Fibroblast of lung (primary cell): ENCODE measurements at regions not wholly inside any gene's neighbourhood (a gene's known extent, or its start where the extent isn't known, plus 50 kb on each side); places are given as distances from the start of the nearest gene placed in this dataset.

Experiments used
- DNase-seq, 2 donors: peaks; one replicate each; pipeline versions ENCODE4 v3.0.0 to v3.0.0-alpha.2; 2010; ENCODE audit warnings: low read depth in 2 of 2
- H2AFZ ChIP-seq: 2 replicates; pipeline ENCODE4 v1.5.1; 2012; ENCODE audit warnings: low read length, control low read depth, inconsistent platforms
- H3K27ac ChIP-seq: 2 replicates; pipeline ENCODE4 v1.5.1; 2011; ENCODE audit warnings: low read length, control low read depth; ENCODE audit not compliant: insufficient read depth
- H3K27me3 ChIP-seq: 2 replicates; pipeline ENCODE4 v1.5.1; 2011; ENCODE audit warnings: mild to moderate bottlenecking, low read length; ENCODE audit not compliant: control insufficient read depth, insufficient read depth
- H3K36me3 ChIP-seq: 2 replicates; pipeline ENCODE4 v1.5.1; 2011; ENCODE audit warnings: low read length; ENCODE audit not compliant: control insufficient read depth, insufficient read depth
- H3K4me1 ChIP-seq: 2 replicates; pipeline ENCODE4 v1.5.1; 2011; ENCODE audit warnings: low read length; ENCODE audit not compliant: control insufficient read depth, insufficient read depth; ENCODE audit errors: extremely low read depth
- H3K4me2 ChIP-seq: 2 replicates; pipeline ENCODE4 v1.5.1; 2011; ENCODE audit warnings: low read length, control low read depth; ENCODE audit not compliant: insufficient read depth; ENCODE audit errors: extremely low read depth
- H3K4me3 ChIP-seq, 4 experiments: fragments of 200-600 bp in 1 of 4; sonication (generic) in 1 of 4; replicated peaks in 1 of 4; 2 replicates each; pipeline ENCODE4 v1.5.1; 2011 to 2016; ENCODE audit warnings: low read length in 4 of 4, low read depth in 3 of 4, mild to moderate bottlenecking in 3 of 4, control low read depth in 2 of 4, inconsistent platforms in 1 of 4, mixed read lengths in 1 of 4; ENCODE audit not compliant: insufficient read depth in 1 of 4; ENCODE audit errors: control extremely low read depth in 1 of 4
- H3K79me2 ChIP-seq: 2 replicates; pipeline ENCODE4 v1.5.1; 2012; ENCODE audit warnings: mild to moderate bottlenecking, low read length, inconsistent platforms; ENCODE audit not compliant: control insufficient read depth, insufficient read depth
- H3K9ac ChIP-seq: 2 replicates; pipeline ENCODE4 v1.5.1; 2011; ENCODE audit warnings: mild to moderate bottlenecking, low read length, control low read depth; ENCODE audit not compliant: insufficient read depth
- H3K9me3 ChIP-seq: 2 replicates; pipeline ENCODE4 v1.5.1; 2012; ENCODE audit warnings: low read depth, low read length; ENCODE audit not compliant: control insufficient read depth, insufficient read depth
- H4K20me1 ChIP-seq: 2 replicates; pipeline ENCODE4 v1.5.1; 2011; ENCODE audit warnings: low read length; ENCODE audit not compliant: control insufficient read depth, insufficient read depth; ENCODE audit errors: extremely low read depth
- EZH2 ChIP-seq: IDR thresholded peaks from 2 replicates; pipeline ENCODE4 v1.5.1; 2012; ENCODE audit warnings: low read length, control low read depth, mild to moderate bottlenecking; ENCODE audit errors: missing control alignments
- TF ChIP-seq, protein P1 (sequence below), 2 donors: IDR thresholded peaks in 1 of 2; conservative IDR thresholded peaks in 1 of 2; 1 replicate in 1 of 2; 2 replicates in 1 of 2; pipeline ENCODE4 v1.5.1; 2011 to 2012; ENCODE audit warnings: low read length in 2 of 2, control low read depth in 1 of 2, inconsistent platforms in 1 of 2, low read depth in 1 of 2, mild to moderate bottlenecking in 1 of 2

DNA sequence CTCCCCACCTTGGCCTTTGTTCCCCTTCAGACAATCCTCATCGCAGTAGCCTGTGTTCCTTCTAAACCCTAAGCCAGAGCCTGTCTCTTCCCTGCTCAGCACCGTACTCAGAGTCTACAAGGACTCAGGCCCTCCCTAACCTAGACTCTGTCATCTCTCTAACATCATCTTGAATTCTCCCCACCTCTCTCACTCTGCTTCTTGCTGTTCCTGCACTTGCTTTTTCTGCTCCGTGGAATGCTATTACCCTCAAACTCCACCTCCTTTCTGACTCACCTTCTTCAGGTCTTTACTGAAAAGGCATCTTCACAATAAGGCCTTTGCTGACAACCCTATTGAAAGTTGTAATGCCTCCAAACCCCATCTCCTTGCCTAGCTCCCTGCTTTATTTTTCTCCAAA, 141.0 kb downstream of the DKK1 start:
- no peaks in the 10 kb centered on the region for H3K36me3 ChIP-seq
- H3K79me2 ChIP-seq, result no peaks in the 10 kb centered on the region
- peak in 1 of 2 donors; percentile 41 for DNase-seq
- H3K27me3 ChIP-seq, result no peaks in the 10 kb centered on the region
- peak overlapping the region; percentile 17 for H2AFZ ChIP-seq
- no peaks in the 10 kb centered on the region for H3K9me3 ChIP-seq
- H3K4me2 ChIP-seq, result no peak overlapping the region
- H3K4me3 ChIP-seq, result no peak overlapping the region
- no peak overlapping the region for H3K9ac ChIP-seq
- no peaks in the 10 kb centered on the region for H4K20me1 ChIP-seq
- H3K27ac ChIP-seq, result no peak overlapping the region
- TF ChIP-seq EZH2, result no peak
- TF ChIP-seq, protein P1, sequence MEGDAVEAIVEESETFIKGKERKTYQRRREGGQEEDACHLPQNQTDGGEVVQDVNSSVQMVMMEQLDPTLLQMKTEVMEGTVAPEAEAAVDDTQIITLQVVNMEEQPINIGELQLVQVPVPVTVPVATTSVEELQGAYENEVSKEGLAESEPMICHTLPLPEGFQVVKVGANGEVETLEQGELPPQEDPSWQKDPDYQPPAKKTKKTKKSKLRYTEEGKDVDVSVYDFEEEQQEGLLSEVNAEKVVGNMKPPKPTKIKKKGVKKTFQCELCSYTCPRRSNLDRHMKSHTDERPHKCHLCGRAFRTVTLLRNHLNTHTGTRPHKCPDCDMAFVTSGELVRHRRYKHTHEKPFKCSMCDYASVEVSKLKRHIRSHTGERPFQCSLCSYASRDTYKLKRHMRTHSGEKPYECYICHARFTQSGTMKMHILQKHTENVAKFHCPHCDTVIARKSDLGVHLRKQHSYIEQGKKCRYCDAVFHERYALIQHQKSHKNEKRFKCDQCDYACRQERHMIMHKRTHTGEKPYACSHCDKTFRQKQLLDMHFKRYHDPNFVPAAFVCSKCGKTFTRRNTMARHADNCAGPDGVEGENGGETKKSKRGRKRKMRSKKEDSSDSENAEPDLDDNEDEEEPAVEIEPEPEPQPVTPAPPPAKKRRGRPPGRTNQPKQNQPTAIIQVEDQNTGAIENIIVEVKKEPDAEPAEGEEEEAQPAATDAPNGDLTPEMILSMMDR (conservative IDR thresholded peaks at IDR 0.05 in 1 of 2, IDR thresholded peaks at IDR 0.05 in 1 of 2; ENCODE audit: low read depth in 1 of 2, low read length in 2 of 2), result no peak
- H3K4me1 ChIP-seq, result no peaks in the 10 kb centered on the region

DNA sequence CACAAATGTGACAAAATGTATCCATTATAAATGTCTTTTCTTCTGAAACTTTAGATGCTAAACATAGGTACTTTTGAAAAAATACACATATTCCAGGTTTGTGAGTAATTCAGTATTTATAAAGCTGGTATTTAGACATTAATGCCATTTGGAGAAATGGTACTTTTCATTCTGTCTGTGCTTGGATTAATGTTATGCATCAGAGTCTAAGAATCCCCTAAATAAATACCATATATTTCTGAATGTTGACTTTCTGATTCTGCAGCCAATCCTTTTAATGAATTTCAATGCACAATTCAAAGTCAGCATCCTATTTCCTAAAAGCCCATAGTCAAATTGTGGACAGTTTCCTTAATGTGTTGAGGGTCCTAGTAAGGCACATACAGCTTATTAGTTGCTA, 145.0 kb downstream of the DKK1 start:
- Histone ChIP-seq H3K4me2 (no peak overlapping the region), H3K9ac (no peak overlapping the region)

DNA sequence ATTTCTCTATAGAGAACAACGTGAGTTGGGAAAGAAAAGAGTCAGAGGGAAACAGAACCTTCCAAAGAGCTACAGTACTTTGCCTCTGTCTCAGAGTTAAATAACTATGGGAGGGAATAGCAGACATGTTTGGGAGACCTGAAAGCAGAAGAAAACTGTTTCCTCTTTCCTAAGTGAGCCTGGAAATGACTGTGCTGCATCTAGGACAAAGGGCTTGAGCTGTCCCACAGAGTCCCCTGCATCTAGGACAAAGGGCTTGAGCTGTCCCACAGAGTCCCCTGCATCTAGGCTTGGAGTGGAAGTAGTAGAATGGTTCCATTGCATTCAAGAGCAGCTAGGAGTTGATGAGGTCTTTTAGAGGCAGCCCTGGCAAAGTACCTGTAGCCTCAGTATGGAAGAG, 149.7 kb downstream of the DKK1 start:
- H4K20me1 ChIP-seq, result no peaks in the 10 kb centered on the region
- no peak overlapping the region for H3K4me2 ChIP-seq
- TF ChIP-seq, protein P1 (conservative IDR thresholded peaks at IDR 0.05 in 1 of 2, IDR thresholded peaks at IDR 0.05 in 1 of 2; ENCODE audit: low read depth in 1 of 2, low read length in 2 of 2), result no peak
- no peak for TF ChIP-seq EZH2
- H3K79me2 ChIP-seq, result no peaks in the 10 kb centered on the region
- H3K27me3 ChIP-seq, result no peaks in the 10 kb centered on the region
- DNase-seq, result no peak
- H3K9ac ChIP-seq, result no peak overlapping the region
- H3K9me3 ChIP-seq, result no peaks in the 10 kb centered on the region
- H3K4me3 ChIP-seq, result no peak overlapping the region
- no peak overlapping the region for H3K27ac ChIP-seq
- no peaks in the 10 kb centered on the region for H3K36me3 ChIP-seq
- H3K4me1 ChIP-seq, result no peaks in the 10 kb centered on the region
- no peak overlapping the region for H2AFZ ChIP-seq

More for the DNA sequence above, 145.0 kb downstream of the DKK1 start:
- no peak overlapping the region for H3K4me3 ChIP-seq
- H2AFZ ChIP-seq, result no peak overlapping the region
- TF ChIP-seq, protein P1 (conservative IDR thresholded peaks at IDR 0.05 in 1 of 2, IDR thresholded peaks at IDR 0.05 in 1 of 2; ENCODE audit: low read depth in 1 of 2, low read length in 2 of 2), result no peak
- TF ChIP-seq EZH2, result no peak
- H3K4me1 ChIP-seq, result no peaks in the 10 kb centered on the region
- no peaks in the 10 kb centered on the region for H3K27me3 ChIP-seq
- no peaks in the 10 kb centered on the region for H3K36me3 ChIP-seq
- no peaks in the 10 kb centered on the region for H3K79me2 ChIP-seq
- peak in 1 of 2 donors; percentile 33 for DNase-seq
- no peaks in the 10 kb centered on the region for H3K9me3 ChIP-seq
- H4K20me1 ChIP-seq, result no peaks in the 10 kb centered on the region
- no peak overlapping the region for H3K27ac ChIP-seq
